GM19328 (cell line): ENCODE measurements at regions not wholly inside any gene's neighbourhood (a gene's known extent, or its start where the extent isn't known, plus 50 kb on each side); places are given as distances from the start of the nearest gene placed in this dataset.
"Not testable (repeated sequence)": the region's sequence is repeated elsewhere in the genome, so short reads cannot be mapped to it uniquely, and the experiment has no call there.

Experiments
- ATAC-seq: cut with Tn5 transposase; IDR thresholded peaks from one replicate; pipeline ENCODE4 v1.9.1; 2021; ENCODE audit warnings: mild to moderate bottlenecking, moderate library complexity; ENCODE audit not compliant: unreplicated experiment

- ATAC-seq, result no peak
Observed at GRCh38 chr5:169531631-169532030, 51.9 kb upstream of the SPDL1 start.

- ATAC-seq, result no peak
Observed at GRCh38 chr5:169527863-169528262, 55.7 kb upstream of the SPDL1 start.

- ATAC-seq, result no peak
Observed at GRCh38 chr5:169527066-169527465, 56.5 kb upstream of the SPDL1 start.

GRCh38 chr5:169522851-169523250, 60.7 kb upstream of the SPDL1 start:
- no peak for ATAC-seq

- ATAC-seq, result no peak
Observed at GRCh38 chr5:169521366-169521983, 62.1 kb upstream of the SPDL1 start.

DNA sequence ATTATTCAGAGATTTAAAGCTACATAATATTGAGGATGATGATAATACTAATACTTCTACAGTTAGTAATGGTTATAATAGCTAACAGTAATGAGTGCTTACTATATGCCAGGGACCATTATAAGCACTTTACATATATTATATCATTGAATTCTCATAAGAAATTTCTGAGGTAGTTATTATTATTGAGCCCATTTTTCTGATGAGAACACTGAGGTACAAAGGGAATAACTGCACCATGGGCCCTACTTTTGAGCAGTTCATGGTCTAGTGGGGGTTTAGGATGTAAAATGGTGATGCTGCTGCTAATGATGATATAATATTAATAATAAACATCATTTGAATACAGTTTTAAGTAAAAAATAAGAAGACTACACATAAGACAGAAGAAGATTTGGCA, 64.2 kb upstream of the SPDL1 start:
- ATAC-seq, result no peak

DNA sequence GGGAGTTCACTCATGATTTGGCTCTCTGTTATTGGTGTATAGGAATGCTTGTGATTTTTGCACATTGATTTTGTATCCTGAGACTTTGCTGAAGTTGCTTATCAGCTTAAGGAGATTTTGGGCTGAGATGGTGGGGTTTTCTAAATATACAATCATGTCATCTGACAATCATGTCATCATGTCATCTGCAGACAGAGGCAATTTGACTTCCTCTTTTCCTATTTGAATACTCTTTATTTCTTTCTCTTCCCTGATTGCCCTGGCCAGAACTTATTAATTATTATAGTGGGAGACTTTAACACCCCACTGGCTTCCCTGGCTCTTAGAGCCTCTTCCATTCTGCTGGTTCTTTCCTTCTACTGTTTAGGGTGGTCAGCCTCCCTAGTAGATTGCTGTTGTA, 64.8 kb upstream of the SPDL1 start:
- ATAC-seq, result not testable (repeated sequence)

DNA sequence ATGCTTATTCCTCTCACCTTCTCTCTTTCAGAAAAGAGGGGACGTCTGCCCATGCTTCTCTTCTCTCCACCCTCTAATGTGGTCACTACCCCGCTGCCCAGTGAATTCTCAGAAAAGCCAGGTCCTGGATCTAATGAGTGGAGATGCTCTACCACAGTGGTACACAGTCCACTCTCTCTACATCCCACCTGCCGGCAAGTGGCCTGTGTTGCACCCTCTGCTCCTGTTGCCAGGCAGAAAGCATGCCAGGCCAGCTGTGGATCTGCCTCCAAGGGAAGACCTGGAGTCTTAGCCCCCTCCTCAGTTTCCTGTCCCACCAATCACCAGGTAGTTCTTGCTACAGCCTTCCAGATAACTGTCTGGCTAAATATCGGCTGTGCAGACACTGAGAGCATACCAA, 71.2 kb upstream of the SPDL1 start:
- no peak for ATAC-seq

DNA sequence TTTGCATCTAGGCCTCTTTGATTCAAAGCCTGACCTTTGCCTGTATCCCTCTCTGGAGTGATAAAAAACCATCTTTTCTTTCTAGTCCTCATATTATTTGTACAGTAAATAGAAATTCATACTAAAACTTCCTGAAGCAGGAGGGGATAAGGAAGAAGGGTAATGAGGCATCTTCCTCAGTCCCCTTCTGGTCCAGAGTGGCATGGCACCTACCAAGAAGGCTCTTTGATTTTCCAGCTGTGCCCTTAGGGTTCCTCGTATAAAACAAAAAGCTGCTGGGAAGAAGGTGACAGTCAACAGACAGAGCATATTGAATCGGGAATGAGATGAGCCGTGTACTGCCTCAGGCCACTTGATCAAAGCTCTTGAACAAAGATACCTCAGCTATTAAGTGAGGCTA, 71.9 kb upstream of the SPDL1 start:
- ATAC-seq, result no peak

- no peak for ATAC-seq
Observed at GRCh38 chr5:169507051-169507450, 76.5 kb upstream of the SPDL1 start.

- no peak for ATAC-seq
Observed at GRCh38 chr5:169503886-169504285, 79.7 kb upstream of the SPDL1 start.

DNA sequence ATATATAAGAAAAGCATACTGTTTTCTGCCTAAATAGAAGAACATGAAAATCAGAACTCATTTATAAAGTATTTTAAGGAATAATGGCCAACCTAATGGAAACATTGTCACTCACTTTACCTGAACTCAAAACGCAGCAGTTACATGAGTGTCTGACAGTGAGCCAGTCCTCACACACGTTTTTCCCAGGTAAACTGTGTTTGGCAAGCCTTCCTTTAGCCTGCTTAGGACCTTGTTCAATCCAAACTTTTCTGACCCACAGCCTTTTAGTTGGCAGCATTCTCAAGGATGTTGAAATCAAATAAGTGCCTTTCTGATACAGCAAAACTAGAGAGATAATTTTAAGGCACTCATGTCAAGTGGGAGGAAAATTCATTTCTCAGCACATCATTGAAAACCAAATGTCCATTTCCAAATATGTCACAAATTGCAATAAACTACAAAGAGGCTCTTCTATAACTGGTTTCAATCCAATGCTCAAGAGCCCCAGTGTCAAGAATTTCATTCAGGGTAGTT, 83.5 kb upstream of the SPDL1 start:
- ATAC-seq, result no peak

GRCh38 chr5:169496878-169497277, 86.7 kb upstream of the SPDL1 start:
- no peak for ATAC-seq

DNA sequence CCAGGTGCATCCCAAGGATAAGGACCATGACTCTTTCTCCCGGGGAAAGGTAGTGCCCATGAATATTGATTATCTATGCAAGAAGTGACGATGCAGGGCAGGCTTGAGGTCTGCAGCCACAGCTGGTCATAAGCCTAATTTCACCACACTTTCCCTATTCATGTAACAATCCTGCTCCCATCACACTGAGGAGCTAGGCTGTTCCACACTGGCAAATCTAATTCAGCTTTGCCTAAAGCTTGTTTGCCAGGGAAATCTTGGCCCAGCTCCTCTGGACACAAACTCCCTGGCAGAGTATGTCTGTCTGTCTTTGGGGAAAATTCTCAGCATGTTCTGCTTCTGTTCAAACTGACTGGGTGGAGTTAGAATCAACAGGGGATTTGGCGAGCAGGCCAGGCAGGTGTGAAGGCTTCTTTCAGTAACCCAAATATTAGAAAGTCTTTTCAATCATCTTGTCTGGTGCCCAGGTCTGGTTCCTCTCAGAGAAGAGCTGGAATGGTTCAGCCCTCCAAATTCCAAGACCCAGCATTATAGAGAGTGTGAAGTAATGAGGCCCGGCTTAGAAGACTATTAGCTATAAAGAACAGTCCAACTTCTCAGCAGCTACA, 88.5 kb upstream of the SPDL1 start:
- no peak for ATAC-seq

- no peak for ATAC-seq
Observed at GRCh38 chr5:169494383-169494935, 89.1 kb upstream of the SPDL1 start.

- no peak for ATAC-seq
Observed at GRCh38 chr5:169474226-169474625, 109.3 kb upstream of the SPDL1 start.

DNA sequence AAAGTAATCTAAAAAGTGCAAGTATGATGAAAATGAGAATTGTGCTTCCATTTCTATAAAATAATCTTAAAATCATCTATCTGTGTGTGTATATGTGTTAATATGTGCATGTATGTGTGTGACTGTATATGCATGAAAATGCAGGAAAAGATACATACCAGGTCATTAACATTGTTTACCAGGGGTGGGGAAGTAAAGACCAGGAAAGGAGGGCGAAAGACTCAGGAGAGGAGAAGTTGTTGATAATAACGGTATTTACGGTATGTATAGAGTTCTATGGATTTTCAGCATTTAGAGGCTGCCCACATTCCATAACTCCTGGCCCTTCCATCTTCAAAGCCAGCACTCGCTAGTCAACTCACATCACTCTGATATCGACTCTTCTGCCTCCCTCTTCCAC, 111.0 kb upstream of the SPDL1 start:
- ATAC-seq, result no peak

DNA sequence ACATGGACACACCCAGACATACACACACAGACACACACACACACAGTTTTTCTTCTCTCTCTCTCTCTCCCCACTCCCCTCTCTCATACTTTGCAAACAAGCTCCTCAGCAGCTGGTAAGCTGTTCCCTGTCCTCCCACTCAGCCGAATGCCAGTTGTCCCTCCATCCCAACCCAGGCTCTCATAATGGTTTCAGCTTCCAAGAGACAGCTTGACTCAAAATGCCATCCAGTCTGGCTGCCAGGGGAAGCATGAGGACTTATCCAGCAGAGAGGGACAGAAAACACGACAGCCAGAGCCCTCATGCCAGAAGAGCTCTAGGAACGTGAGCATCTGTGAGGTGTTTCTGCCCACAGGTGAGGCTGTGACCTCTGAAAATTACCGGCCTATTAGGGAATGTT, 112.6 kb upstream of the SPDL1 start:
- no peak for ATAC-seq

GRCh38 chr5:169467041-169467771, 116.4 kb upstream of the SPDL1 start:
- ATAC-seq, result no peak

DNA sequence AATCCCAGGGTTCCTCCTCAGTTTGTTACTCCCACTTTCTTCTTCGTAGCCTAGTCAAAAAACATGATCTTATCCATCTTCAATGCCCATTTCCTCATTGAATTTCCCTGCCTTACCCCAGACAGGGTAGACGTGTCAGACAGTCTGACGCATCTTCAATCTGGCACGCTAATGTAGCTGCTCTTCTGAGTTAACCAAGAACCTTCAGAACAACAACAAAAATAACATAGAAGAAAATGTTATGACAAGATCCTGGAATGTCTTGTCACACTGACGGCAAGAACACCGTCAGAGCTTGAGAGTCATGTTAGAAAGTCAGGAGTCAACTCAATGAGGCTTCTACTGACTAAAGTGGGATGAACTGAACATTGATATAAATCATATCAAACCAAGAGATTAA, 122.7 kb upstream of the SPDL1 start:
- no peak for ATAC-seq

DNA sequence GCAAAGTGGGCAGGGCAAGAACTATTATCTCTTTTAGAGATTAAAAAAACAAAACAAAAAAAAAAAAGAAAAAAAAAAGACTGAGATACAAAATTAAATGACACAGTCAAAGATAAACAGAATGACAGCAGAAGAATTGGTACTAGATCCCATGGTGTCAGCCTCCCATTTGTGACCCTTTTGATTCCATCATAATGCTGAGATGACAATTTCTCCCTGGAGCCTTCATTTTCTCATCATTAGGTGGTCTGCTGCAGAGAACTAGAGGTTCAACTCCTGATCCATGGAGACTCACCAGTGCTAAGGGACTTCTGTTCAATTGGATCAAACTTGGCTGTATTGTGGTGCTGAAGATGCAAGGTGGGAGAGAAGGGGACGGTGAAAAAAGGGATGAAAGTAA, 123.5 kb upstream of the SPDL1 start:
- ATAC-seq, result no peak

GRCh38 chr5:169458221-169458620, 125.4 kb upstream of the SPDL1 start:
- no peak for ATAC-seq
